ENCODE measurements at regions not wholly inside any gene's neighbourhood (a gene's known extent, or its start where the extent isn't known, plus 50 kb on each side); places are given as distances from the start of the nearest gene placed in this dataset.

GRCh38 chr1:163820766-163821165 is 499.0 kb downstream of the NUF2 start:
- Histone ChIP-seq H3K9me3 (no peaks in the 10 kb centered on the region), H3K4me3 (no peak overlapping the region), H3K36me3 (no peaks in the 10 kb centered on the region), H3K27me3 (peaks cover 0 to 3% (median 0%) of the 10 kb centered on the region in 4 donors), H3K27ac (no peak overlapping the region), H3K4me1 (no peaks in the 10 kb centered on the region)
- FAIRE-seq (no peak), ATAC-seq (no peak), DNase-seq (no peak)
- no peak for TF ChIP-seq CTCF (IDR thresholded peaks at IDR 0.05)
- intact Hi-C loops (cut with DNase I), result no loop called here
- 61 to 91% methylated on average over 1 of the region's 1 CpG for WGBS, 2 donors

GRCh38 chr1:163821679-163822078 is 499.9 kb downstream of the NUF2 start:
- FAIRE-seq (no peak), DNase-seq (no peak), ATAC-seq (no peak)
- no peak overlapping the region for H3K4me3 ChIP-seq
- no peaks in the 10 kb centered on the region for H3K9me3 ChIP-seq
- TF ChIP-seq CTCF (IDR thresholded peaks at IDR 0.05), result no peak
- intact Hi-C loops (cut with DNase I), result no loop called here
- no peaks in the 10 kb centered on the region for H3K27me3 ChIP-seq
- no peaks in the 10 kb centered on the region for H3K4me1 ChIP-seq
- no peak overlapping the region for H3K27ac ChIP-seq
- no peaks in the 10 kb centered on the region for H3K36me3 ChIP-seq

- Histone ChIP-seq H3K36me3 (no peaks in the 10 kb centered on the region), H3K27ac (no peak overlapping the region), H3K27me3 (no peaks in the 10 kb centered on the region), H3K4me3 (no peak overlapping the region), H3K4me1 (no peaks in the 10 kb centered on the region), H3K9me3 (no peaks in the 10 kb centered on the region)
- intact Hi-C loops (cut with DNase I), result no loop called here
- TF ChIP-seq CTCF (IDR thresholded peaks at IDR 0.05), result no peak
- ATAC-seq (no peak), DNase-seq (no peak), FAIRE-seq (no peak)
Observed at GRCh38 chr1:163823017-163823416, 501.3 kb downstream of the NUF2 start.

GRCh38 chr1:163824006-163824405 is 502.3 kb downstream of the NUF2 start:
- no peak for TF ChIP-seq CTCF (IDR thresholded peaks at IDR 0.05)
- 39 to 43% methylated on average over 1 of the region's 1 CpG for WGBS, 2 donors

GRCh38 chr1:163824490-163824889 is 502.7 kb downstream of the NUF2 start:
- no peak overlapping the region for H3K4me3 ChIP-seq
- H3K9me3 ChIP-seq, result no peaks in the 10 kb centered on the region
- no peak for TF ChIP-seq CTCF (IDR thresholded peaks at IDR 0.05)
- no peaks in the 10 kb centered on the region for H3K4me1 ChIP-seq
- intact Hi-C loops (cut with DNase I), result no loop called here
- ATAC-seq (no peak), DNase-seq (no peak), FAIRE-seq (no peak)
- no peaks in the 10 kb centered on the region for H3K27me3 ChIP-seq
- 89 to 91% methylated on average over 3 of the region's 3 CpGs for WGBS, 2 donors
- no peak overlapping the region for H3K27ac ChIP-seq
- H3K36me3 ChIP-seq, result no peaks in the 10 kb centered on the region

More at GRCh38 chr1:163824006-163824405, 502.3 kb downstream of the NUF2 start:
- Histone ChIP-seq H3K27ac (no peak overlapping the region), H3K4me1 (no peaks in the 10 kb centered on the region), H3K36me3 (no peaks in the 10 kb centered on the region), H3K9me3 (no peaks in the 10 kb centered on the region), H3K4me3 (no peak overlapping the region), H3K27me3 (no peaks in the 10 kb centered on the region)
- ATAC-seq, result no peak
- no peak for DNase-seq
- intact Hi-C loops (cut with DNase I), result no loop called here
- no peak for FAIRE-seq
